ENCODE measurements at regions not wholly inside any gene's neighbourhood (a gene's known extent, or its start where the extent isn't known, plus 50 kb on each side); places are given as distances from the start of the nearest gene placed in this dataset.

GRCh38 chr14:71536927-71537772 lies 395.1 kb upstream of the RGS6 start:
- TF ChIP-seq POLR2A (IDR thresholded peaks at IDR 0.05) (no peak), CTCF (IDR thresholded peaks at IDR 0.05) (no peak)

All from body of pancreas (tissue), 4 donors.